Tibial nerve (tissue), 4 donors: ENCODE measurements at regions not wholly inside any gene's neighbourhood (a gene's known extent, or its start where the extent isn't known, plus 50 kb on each side); places are given as distances from the start of the nearest gene placed in this dataset.

Experiments
- EP300 ChIP-seq, 2 donors: sonication (generic); formaldehyde crosslinking; IDR thresholded peaks; one replicate each; pipeline ENCODE4 v1.6.1; 2017; ENCODE audit warnings: antibody characterized with exemption in 2 of 2, mild to moderate bottlenecking in 1 of 2
- POLR2A ChIP-seq, 2 donors: fragments of 450-650 bp; IDR thresholded peaks; one replicate each; pipeline ENCODE4 v1.6.1; 2017; ENCODE audit warnings: antibody characterized with exemption in 2 of 2, mild to moderate bottlenecking in 2 of 2, moderate library complexity in 2 of 2
- TF ChIP-seq, protein P1 (sequence below), 5 experiments: fragments of 200-600 bp in 3 of 5; fragments of 450-650 bp in 2 of 5; sonication (generic) in 3 of 5; IDR thresholded peaks; one replicate each; pipeline ENCODE4 v1.5.1; 2016 to 2019; ENCODE audit warnings: antibody characterized with exemption in 5 of 5, mild to moderate bottlenecking in 3 of 5, moderate library complexity in 2 of 5

DNA sequence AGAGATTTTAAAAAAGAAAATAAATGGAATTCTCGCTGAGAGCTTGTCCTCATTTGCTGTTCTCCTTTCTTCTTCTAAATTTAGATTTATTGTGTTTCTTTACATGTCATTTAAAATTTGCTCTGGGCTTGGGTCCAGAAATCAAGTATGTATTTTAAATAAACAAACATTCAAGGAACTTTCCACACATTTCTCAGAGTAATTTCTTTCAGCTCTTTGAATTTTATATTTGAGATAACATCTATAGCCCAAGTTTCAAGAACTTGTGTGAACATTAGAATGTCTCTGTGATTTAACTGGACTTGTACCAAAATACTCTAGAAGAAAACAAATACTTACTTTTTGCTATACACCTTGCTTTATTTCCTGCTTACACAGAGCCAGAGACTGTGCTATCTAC, 192.3 kb downstream of the TMEM200A start:
- TF ChIP-seq, protein P1, sequence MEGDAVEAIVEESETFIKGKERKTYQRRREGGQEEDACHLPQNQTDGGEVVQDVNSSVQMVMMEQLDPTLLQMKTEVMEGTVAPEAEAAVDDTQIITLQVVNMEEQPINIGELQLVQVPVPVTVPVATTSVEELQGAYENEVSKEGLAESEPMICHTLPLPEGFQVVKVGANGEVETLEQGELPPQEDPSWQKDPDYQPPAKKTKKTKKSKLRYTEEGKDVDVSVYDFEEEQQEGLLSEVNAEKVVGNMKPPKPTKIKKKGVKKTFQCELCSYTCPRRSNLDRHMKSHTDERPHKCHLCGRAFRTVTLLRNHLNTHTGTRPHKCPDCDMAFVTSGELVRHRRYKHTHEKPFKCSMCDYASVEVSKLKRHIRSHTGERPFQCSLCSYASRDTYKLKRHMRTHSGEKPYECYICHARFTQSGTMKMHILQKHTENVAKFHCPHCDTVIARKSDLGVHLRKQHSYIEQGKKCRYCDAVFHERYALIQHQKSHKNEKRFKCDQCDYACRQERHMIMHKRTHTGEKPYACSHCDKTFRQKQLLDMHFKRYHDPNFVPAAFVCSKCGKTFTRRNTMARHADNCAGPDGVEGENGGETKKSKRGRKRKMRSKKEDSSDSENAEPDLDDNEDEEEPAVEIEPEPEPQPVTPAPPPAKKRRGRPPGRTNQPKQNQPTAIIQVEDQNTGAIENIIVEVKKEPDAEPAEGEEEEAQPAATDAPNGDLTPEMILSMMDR (IDR thresholded peaks at IDR 0.05), result no peak
- TF ChIP-seq POLR2A (IDR thresholded peaks at IDR 0.05) (no peak), EP300 (IDR thresholded peaks at IDR 0.05) (no peak)
